RPMI7951 (cell line): ENCODE measurements at regions not wholly inside any gene's neighbourhood (a gene's known extent, or its start where the extent isn't known, plus 50 kb on each side); places are given as distances from the start of the nearest gene placed in this dataset.
"Not testable (repeated sequence)": the region's sequence is repeated elsewhere in the genome, so short reads cannot be mapped to it uniquely, and the experiment has no call there.

Experiments
- DNase-seq: peaks from one replicate; pipeline ENCODE4 v3.0.0-alpha.2; 2012; ENCODE audit warnings: low read depth

- no peak for DNase-seq
These were observed 167.1 kb upstream of the MMS22L start for GRCh38 chr6:97450087-97450486.

- no peak for DNase-seq
These were observed 173.1 kb upstream of the MMS22L start for GRCh38 chr6:97456070-97456469.

- no peak for DNase-seq
These were observed 176.5 kb upstream of the MMS22L start for GRCh38 chr6:97459535-97459934.

- no peak for DNase-seq
These were observed 177.0 kb upstream of the MMS22L start for GRCh38 chr6:97459986-97460385.

GRCh38 chr6:97460394-97461080, 177.5 kb upstream of the MMS22L start:
- no peak for DNase-seq

- DNase-seq: no peak
These were observed 178.2 kb upstream of the MMS22L start for GRCh38 chr6:97461218-97461617.

- no peak for DNase-seq
These were observed 179.0 kb upstream of the MMS22L start for GRCh38 chr6:97462031-97462430.

- DNase-seq: no peak
These were observed 180.1 kb upstream of the MMS22L start for GRCh38 chr6:97462938-97463598.

- no peak for DNase-seq
These were observed 183.0 kb upstream of the MMS22L start for GRCh38 chr6:97465877-97466561.

- DNase-seq: no peak
These were observed 186.0 kb upstream of the MMS22L start for GRCh38 chr6:97468981-97469380.

- DNase-seq: no peak
These were observed 186.4 kb upstream of the MMS22L start for GRCh38 chr6:97469451-97469850.

- DNase-seq: no peak
These were observed 187.3 kb upstream of the MMS22L start for GRCh38 chr6:97470322-97470721.

GRCh38 chr6:97473979-97474378, 191.0 kb upstream of the MMS22L start:
- DNase-seq: no peak

GRCh38 chr6:97497713-97498331, 214.8 kb upstream of the MMS22L start:
- peak; percentile 55 for DNase-seq

GRCh38 chr6:97501853-97502252, 218.8 kb upstream of the MMS22L start:
- DNase-seq: no peak

- DNase-seq: no peak
These were observed 225.6 kb upstream of the MMS22L start for GRCh38 chr6:97508646-97509045.

- not testable (repeated sequence) for DNase-seq
These were observed 230.2 kb upstream of the MMS22L start for GRCh38 chr6:97513260-97513659.

GRCh38 chr6:97524811-97525210, 241.8 kb upstream of the MMS22L start:
- peak; percentile 18 for DNase-seq

GRCh38 chr6:97535800-97536199, 252.8 kb upstream of the MMS22L start:
- no peak for DNase-seq

- DNase-seq: no peak
These were observed 265.3 kb upstream of the MMS22L start for GRCh38 chr6:97548354-97548753.

GRCh38 chr6:97557355-97557754, 274.3 kb upstream of the MMS22L start:
- DNase-seq: no peak

- no peak for DNase-seq
These were observed 280.5 kb upstream of the MMS22L start for GRCh38 chr6:97563529-97563928.

GRCh38 chr6:97572943-97573342, 289.9 kb upstream of the MMS22L start:
- no peak for DNase-seq
